ENCODE measurements at regions not wholly inside any gene's neighbourhood (a gene's known extent, or its start where the extent isn't known, plus 50 kb on each side); places are given as distances from the start of the nearest gene placed in this dataset.

- no peaks in the 10 kb centered on the region for H3K36me3 ChIP-seq
- WGBS, 4 donors, result 78 to 90% (median 83%) methylated on average over 2 of the region's 2 CpGs
- intact Hi-C loops (cut with DNase I), result no loop called here
- H3K27ac ChIP-seq, result no peak overlapping the region
- no peak overlapping the region for H3K4me3 ChIP-seq
- no peaks in the 10 kb centered on the region for H3K9me3 ChIP-seq
- H3K27me3 ChIP-seq, result no peaks in the 10 kb centered on the region
- TF ChIP-seq CTCF (IDR thresholded peaks at IDR 0.05), result no peak
- TF ChIP-seq POLR2A (IDR thresholded peaks at IDR 0.05), result no peak
- H3K4me1 ChIP-seq, result no peaks in the 10 kb centered on the region
- ATAC-seq (no peak), DNase-seq (no peak)
These were observed 314.7 kb upstream of the DACH1 start for GRCh38 chr13:72181661-72182060.

GRCh38 chr13:72180253-72180952, 313.4 kb upstream of the DACH1 start:
- ATAC-seq, result no peak
- Histone ChIP-seq H3K27me3 (no peaks in the 10 kb centered on the region), H3K27ac (no peak overlapping the region), H3K4me3 (no peak overlapping the region), H3K9me3 (no peaks in the 10 kb centered on the region), H3K36me3 (no peaks in the 10 kb centered on the region), H3K4me1 (no peaks in the 10 kb centered on the region)
- 88 to 95% (median 91%) methylated on average over 7 of the region's 7 CpGs for WGBS, 4 donors
- DNase-seq, result no peak
- no peak for TF ChIP-seq CTCF (IDR thresholded peaks at IDR 0.05)
- TF ChIP-seq POLR2A (IDR thresholded peaks at IDR 0.05), result no peak
- intact Hi-C loops (cut with DNase I), result no loop called here

GRCh38 chr13:72174549-72174948, 307.5 kb upstream of the DACH1 start:
- no peaks in the 10 kb centered on the region for H3K9me3 ChIP-seq
- intact Hi-C loops (cut with DNase I), result no loop called here
- DNase-seq, result no peak
- no peaks in the 10 kb centered on the region for H3K4me1 ChIP-seq
- no peaks in the 10 kb centered on the region for H3K36me3 ChIP-seq
- 73 to 83% (median 75%) methylated on average over 2 of the region's 2 CpGs for WGBS, 4 donors
- no peak overlapping the region for H3K27ac ChIP-seq
- TF ChIP-seq CTCF (IDR thresholded peaks at IDR 0.05) (no peak), POLR2A (IDR thresholded peaks at IDR 0.05) (no peak)
- no peak overlapping the region for H3K4me3 ChIP-seq
- no peaks in the 10 kb centered on the region for H3K27me3 ChIP-seq
- no peak for ATAC-seq

- TF ChIP-seq CTCF (IDR thresholded peaks at IDR 0.05) (no peak), POLR2A (IDR thresholded peaks at IDR 0.05) (no peak)
- Histone ChIP-seq H3K27me3 (no peaks in the 10 kb centered on the region), H3K36me3 (no peaks in the 10 kb centered on the region), H3K4me3 (no peak overlapping the region), H3K27ac (no peak overlapping the region), H3K9me3 (no peaks in the 10 kb centered on the region), H3K4me1 (no peaks in the 10 kb centered on the region)
- DNase-seq, result no peak
- ATAC-seq, result no peak
- 90 to 95% (median 93%) methylated on average over 11 of the region's 11 CpGs for WGBS, 4 donors
- intact Hi-C loops (cut with DNase I), result no loop called here
These were observed 303.6 kb upstream of the DACH1 start for GRCh38 chr13:72170571-72170970.

Measured in heart left ventricle (tissue), 16 donors.